22Rv1 (cell line): ENCODE measurements at regions not wholly inside any gene's neighbourhood (a gene's known extent, or its start where the extent isn't known, plus 50 kb on each side); places are given as distances from the start of the nearest gene placed in this dataset.

Experiments
- CTCF ChIP-seq: fragments of 450-650 bp; IDR thresholded peaks from 2 replicates; pipeline ENCODE4 v1.5.1; 2017; ENCODE audit warnings: mild to moderate bottlenecking
- ZFX ChIP-seq: fragments of 450-650 bp; IDR thresholded peaks from 2 replicates; pipeline ENCODE4 v1.6.1; 2017; ENCODE audit warnings: antibody characterized with exemption, borderline replicate concordance

DNA sequence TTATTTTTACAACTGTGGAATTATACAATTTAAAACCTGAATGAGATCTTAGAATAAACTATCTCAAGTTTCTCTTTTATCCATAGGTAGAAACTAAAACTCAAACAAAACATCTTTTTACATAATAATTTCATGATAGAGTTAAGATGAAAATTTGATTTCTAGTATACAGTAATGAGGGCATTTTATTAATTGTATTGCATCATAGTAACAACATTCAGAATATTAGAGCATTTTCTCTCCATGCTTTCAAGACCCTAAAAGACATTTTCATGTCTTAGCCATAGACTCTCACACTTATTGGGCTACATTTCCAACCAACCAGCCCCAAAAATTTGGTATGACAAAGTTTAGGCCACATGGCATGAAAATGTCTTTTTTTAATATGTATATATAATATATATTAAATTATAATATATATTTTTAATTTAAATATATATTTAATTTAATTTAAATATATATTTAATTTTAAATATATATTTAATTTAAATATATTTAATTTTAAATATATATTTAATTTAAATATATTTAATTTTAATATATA is 195.7 kb upstream of the STEAP1 start:
- TF ChIP-seq CTCF (no peak), ZFX (no peak)
